ENCODE measurements at regions not wholly inside any gene's neighbourhood (a gene's known extent, or its start where the extent isn't known, plus 50 kb on each side); places are given as distances from the start of the nearest gene placed in this dataset.

GRCh38 chr18:41624460-41624859 lies 330.6 kb upstream of the PIK3C3 start (continued):
- no peak for TF ChIP-seq ZNF592 (IDR thresholded peaks at IDR 0.05)
- no peak for TF ChIP-seq SMC3 (IDR thresholded peaks at IDR 0.05; ENCODE audit: borderline replicate concordance, low read length)
- no peak for TF ChIP-seq CEBPB (IDR thresholded peaks at IDR 0.05; ENCODE audit: borderline replicate concordance in 1 of 2, low read depth in 2 of 2, low read length in 2 of 2)
- TF ChIP-seq CREM (IDR thresholded peaks at IDR 0.05; ENCODE audit: low read depth) = no peak
- TF ChIP-seq PAX5 (IDR thresholded peaks at IDR 0.05; ENCODE audit: borderline replicate concordance, low read depth, low read length) = no peak
- no peak for TF ChIP-seq RCOR1 (conservative IDR thresholded peaks at IDR 0.05; ENCODE audit: low read depth, low read length)

GRCh38 chr18:41621177-41621576 lies 333.9 kb upstream of the PIK3C3 start:
- no TSS peak for BruUV-seq (replicated peaks)
- TF ChIP-seq BCL11A (IDR thresholded peaks at IDR 0.05; ENCODE audit: low read depth, low read length) = no peak
- no peak for TF ChIP-seq EED (IDR thresholded peaks at IDR 0.05; ENCODE audit: low read depth)
- TF ChIP-seq CBFB (IDR thresholded peaks at IDR 0.05; ENCODE audit: low read depth) = no peak
- no peak for TF ChIP-seq ATF2 (IDR thresholded peaks at IDR 0.05; ENCODE audit: low read length)
- TF ChIP-seq SP1 (IDR thresholded peaks at IDR 0.05; ENCODE audit: low read depth, low read length) = no peak
- TF ChIP-seq TCF7 (IDR thresholded peaks at IDR 0.05; ENCODE audit: borderline replicate concordance) = no peak
- TF ChIP-seq NR2F1 (conservative IDR thresholded peaks at IDR 0.05) = no peak
- TF ChIP-seq SMARCA5 (IDR thresholded peaks at IDR 0.05) = no peak
- TF ChIP-seq SMAD5 (IDR thresholded peaks at IDR 0.05; ENCODE audit: low read depth) = no peak
- TF ChIP-seq REST (IDR thresholded peaks at IDR 0.05; ENCODE audit: low read depth, low read length) = no peak
- TF ChIP-seq SREBF2 (IDR thresholded peaks at IDR 0.05; ENCODE audit: low read length) = no peak
- TF ChIP-seq POLR2A (IDR thresholded peaks at IDR 0.05; ENCODE audit: low read depth, low read length) = no peak
- TF ChIP-seq ZNF622 (IDR thresholded peaks at IDR 0.05) = no peak

More at GRCh38 chr18:41621177-41621576, 333.9 kb upstream of the PIK3C3 start:
- no peaks in the 10 kb centered on the region for H3K79me2 ChIP-seq (ENCODE audit: control insufficient read depth, insufficient read depth, low read length)
- H4K20me1 ChIP-seq (ENCODE audit: control insufficient read depth, insufficient read depth) = no peaks in the 10 kb centered on the region
- POLR2A ChIA-PET = no interaction called here
- H3K27me3 ChIP-seq (replicated peaks in 1 of 2; ENCODE audit: control insufficient read depth in 2 of 2, insufficient read depth in 2 of 2, low read length in 1 of 2) = no peaks in the 10 kb centered on the region; a peak in 1 of 4 replicates
- intact Hi-C loops (cut with micrococcal nuclease; ENCODE audit: unreplicated experiment) (no loop called here), in situ Hi-C loops (cut with MboI) (no loop called here)
- FAIRE-seq (no peak), ATAC-seq (no peak), DNase-seq (ENCODE audit: low read depth, low spot score) (no peak)
- no peak overlapping the region for H3K9ac ChIP-seq (ENCODE audit: control insufficient read depth, insufficient read depth, low read length)
- no peaks in the 10 kb centered on the region for H3K36me3 ChIP-seq (ENCODE audit: control insufficient read depth in 2 of 2, insufficient read depth in 2 of 2, low read length in 1 of 2)
- SMC1A ChIA-PET (ENCODE audit: uncharacterized antibody, unreplicated experiment) = no interaction called here
- H2AFZ ChIP-seq (ENCODE audit: control insufficient read depth, low read depth, low read length) = no peak overlapping the region
- no peaks in the 10 kb centered on the region for H3K9me3 ChIP-seq (replicated peaks; ENCODE audit: control insufficient read depth, insufficient read depth, low read length)
- CTCF ChIA-PET = no interaction called here
- no peak overlapping the region for H3K4me2 ChIP-seq (ENCODE audit: control insufficient read depth, insufficient read depth)
- no peaks in the 10 kb centered on the region for H3K4me1 ChIP-seq (ENCODE audit: control insufficient read depth, insufficient read depth, low read length)
- RAD21 ChIA-PET (ENCODE audit: unreplicated experiment) = no interaction called here
- WGBS (ENCODE audit: insufficient coverage, insufficient replicate concordance, low lambda C conversion rate, missing lambda C conversion rate) = 36% methylated on average over 1 of the region's 1 CpG
- H3K4me3 ChIP-seq = no peak overlapping the region
- H3K27ac ChIP-seq (ENCODE audit: control insufficient read depth, insufficient read depth) = no peak overlapping the region

Data from GM12878 (cell line).